Stimulated activated CD4-positive, alpha-beta T cell treated with anti-CD3 and anti-CD28 coated beads, Interleukin-2, amount 100 ng/mL, for 48 hours (primary cell): ENCODE measurements at regions not wholly inside any gene's neighbourhood (a gene's known extent, or its start where the extent isn't known, plus 50 kb on each side); places are given as distances from the start of the nearest gene placed in this dataset.
"Not testable (repeated sequence)": the region's sequence is repeated elsewhere in the genome, so short reads cannot be mapped to it uniquely, and the experiment has no call there.

Experiments
- DNase-seq, 2 donors: peaks; one replicate each; pipeline ENCODE4 v3.0.0-alpha.2; 2020

- DNase-seq, result no peak
Measured at GRCh38 chr9:105116052-105116868, 128.2 kb upstream of the SLC44A1 start.

- no peak for DNase-seq
Measured at GRCh38 chr9:105117234-105117633, 127.2 kb upstream of the SLC44A1 start.

GRCh38 chr9:105118636-105119035 lies 125.8 kb upstream of the SLC44A1 start:
- no peak for DNase-seq

GRCh38 chr9:105119156-105119555 lies 125.3 kb upstream of the SLC44A1 start:
- DNase-seq, result no peak

GRCh38 chr9:105121861-105122430 lies 122.5 kb upstream of the SLC44A1 start:
- DNase-seq, result no peak

- not testable (repeated sequence) for DNase-seq
Measured at GRCh38 chr9:105124598-105124997, 119.9 kb upstream of the SLC44A1 start.

GRCh38 chr9:105126226-105126625 lies 118.2 kb upstream of the SLC44A1 start:
- no peak for DNase-seq

- DNase-seq, result peak; percentile 10 to 13
Measured at GRCh38 chr9:105127863-105128220, 116.6 kb upstream of the SLC44A1 start.

- no peak for DNase-seq
Measured at GRCh38 chr9:105128908-105129600, 115.4 kb upstream of the SLC44A1 start.

GRCh38 chr9:105129731-105130130 lies 114.7 kb upstream of the SLC44A1 start:
- DNase-seq, result no peak

- DNase-seq, result no peak
Measured at GRCh38 chr9:105131981-105132380, 112.5 kb upstream of the SLC44A1 start.

GRCh38 chr9:105132606-105133005 lies 111.8 kb upstream of the SLC44A1 start:
- DNase-seq, result no peak

GRCh38 chr9:105138306-105138801 lies 106.1 kb upstream of the SLC44A1 start:
- no peak for DNase-seq

GRCh38 chr9:105141146-105141975 lies 103.1 kb upstream of the SLC44A1 start:
- DNase-seq, result no peak

GRCh38 chr9:105141976-105142250 lies 102.5 kb upstream of the SLC44A1 start:
- DNase-seq, result no peak

GRCh38 chr9:105142406-105143135 lies 101.9 kb upstream of the SLC44A1 start:
- DNase-seq, result no peak

- no peak for DNase-seq
Measured at GRCh38 chr9:105143136-105143430, 101.4 kb upstream of the SLC44A1 start.

GRCh38 chr9:105144076-105144475 lies 100.4 kb upstream of the SLC44A1 start:
- no peak for DNase-seq

- no peak for DNase-seq
Measured at GRCh38 chr9:105144841-105145240, 99.6 kb upstream of the SLC44A1 start.

- DNase-seq, result no peak
Measured at GRCh38 chr9:105146677-105147076, 97.8 kb upstream of the SLC44A1 start.

GRCh38 chr9:105147110-105147871 lies 97.2 kb upstream of the SLC44A1 start:
- no peak for DNase-seq
